ENCODE measurements at regions not wholly inside any gene's neighbourhood (a gene's known extent, or its start where the extent isn't known, plus 50 kb on each side); places are given as distances from the start of the nearest gene placed in this dataset.

GRCh38 chr10:24153537-24153936, 55.4 kb upstream of the KIAA1217 start:
- WGBS, 2 experiments (ENCODE audit: extremely low coverage in 1 of 2, insufficient coverage in 1 of 2, insufficient read length in 1 of 2, insufficient replicate concordance in 2 of 2, low coverage in 1 of 2, low lambda C conversion rate in 2 of 2, missing lambda C conversion rate in 1 of 2): 92% methylated on average over 3 of the region's 3 CpGs; no CpG with 5 or more reads in 1 of the 2 experiments
- H3K27me3 ChIP-seq (replicated peaks in 1 of 4; ENCODE audit: control insufficient read depth in 3 of 4, extremely low read depth in 1 of 4, insufficient read depth in 3 of 4, low read length in 3 of 4): no peaks in the 10 kb centered on the region
- H4K8ac ChIP-seq (ENCODE audit: extremely low read depth, insufficient read depth, low read length): no peak overlapping the region
- CTCF ChIA-PET (ENCODE audit: partially characterized antibody): interaction anchor here (1.1 kb wide), 1 partner anchor 166 kb away, joined by 4 read pairs; no protein-coding TSS in a partner anchor
- H3K4ac ChIP-seq (replicated peaks; ENCODE audit: insufficient read length, low read depth, low read length): no peak overlapping the region
- H4K5ac ChIP-seq (ENCODE audit: insufficient read length, low read depth, low read length): no peak overlapping the region
- no peak overlapping the region for H2AK5ac ChIP-seq (ENCODE audit: low read depth, low read length)
- DNase-seq (ENCODE audit: low read depth in 1 of 2, low spot score in 2 of 2): no peak
- no peaks in the 10 kb centered on the region for H3K79me1 ChIP-seq (ENCODE audit: low read depth, low read length)
- no peak overlapping the region for H3K4me3 ChIP-seq (ENCODE audit: extremely low read depth in 1 of 4, insufficient read depth in 2 of 4, low read depth in 3 of 4, low read length in 4 of 4)
- H3K4me2 ChIP-seq (ENCODE audit: insufficient read depth in 1 of 2, low read depth in 2 of 2, low read length in 2 of 2): no peak overlapping the region
- H3K27ac ChIP-seq (ENCODE audit: low read depth, low read length): no peak overlapping the region
- H3K23ac ChIP-seq (ENCODE audit: insufficient read length): no peak overlapping the region
- H2BK12ac ChIP-seq (ENCODE audit: low read depth, low read length): no peak overlapping the region
- peaks cover 0 to 3% (median 0%) of the 10 kb centered on the region in 4 experiments; a peak in 1 of 7 replicates for H3K4me1 ChIP-seq (replicated peaks in 1 of 4; ENCODE audit: control insufficient read depth in 3 of 4, insufficient read depth in 4 of 4, low read length in 3 of 4)
- no peak overlapping the region for H2BK5ac ChIP-seq (ENCODE audit: low read depth, low read length)
- no peak overlapping the region for H2AFZ ChIP-seq (ENCODE audit: low read length)
- POLR2A ChIA-PET (ENCODE audit: partially characterized antibody): no interaction called here
- H4K91ac ChIP-seq (replicated peaks; ENCODE audit: insufficient read length, low read length): no peak overlapping the region
- no peaks in the 10 kb centered on the region for H3K9me3 ChIP-seq (ENCODE audit: insufficient read depth in 2 of 2, low read depth in 1 of 2, low read length in 1 of 2)
- H3K14ac ChIP-seq (ENCODE audit: insufficient read length): no peak overlapping the region
- no peak overlapping the region for H2BK15ac ChIP-seq (ENCODE audit: low read length)
- no peak for TF ChIP-seq SAP30 (IDR thresholded peaks at IDR 0.05; ENCODE audit: insufficient read depth, insufficient replicate concordance, low read length)
- no peak for TF ChIP-seq RAD21 (IDR thresholded peaks at IDR 0.05 in 1 of 2, conservative IDR thresholded peaks at IDR 0.05 in 1 of 2; ENCODE audit: low read depth in 2 of 2, low read length in 2 of 2)
- TF ChIP-seq EP300 (IDR thresholded peaks at IDR 0.05; ENCODE audit: borderline replicate concordance in 1 of 2, low read depth in 2 of 2, low read length in 2 of 2): no peak
- TF ChIP-seq RNF2 (IDR thresholded peaks at IDR 0.05; ENCODE audit: borderline replicate concordance, low read depth, low read length, missing control alignments, poor library complexity, severe bottlenecking): no peak
- TF ChIP-seq CHD1 (IDR thresholded peaks at IDR 0.05; ENCODE audit: low read depth, low read length): no peak
- TF ChIP-seq RXRA (IDR thresholded peaks at IDR 0.05; ENCODE audit: insufficient read depth, low read depth, low read length): no peak
- no peak for TF ChIP-seq ATF2 (IDR thresholded peaks at IDR 0.05; ENCODE audit: low read length)
- TF ChIP-seq POLR2AphosphoS5 (IDR thresholded peaks at IDR 0.05; ENCODE audit: low read depth, low read length): no peak
- no peak overlapping the region for H2BK20ac ChIP-seq (ENCODE audit: low read length)
- H4K20me1 ChIP-seq (replicated peaks in 1 of 2; ENCODE audit: control insufficient read depth in 1 of 2, insufficient read depth in 2 of 2, low read length in 2 of 2): no peaks in the 10 kb centered on the region
- no peaks in the 10 kb centered on the region for H3K79me2 ChIP-seq (ENCODE audit: control insufficient read depth in 1 of 2, insufficient read depth in 2 of 2, low read length in 2 of 2)
- no peak overlapping the region for H3K18ac ChIP-seq (ENCODE audit: extremely low read depth, low read length)
- no peak overlapping the region for H3K56ac ChIP-seq (replicated peaks; ENCODE audit: insufficient read length, low read depth, low read length)
- no peak for FAIRE-seq
- no peak overlapping the region for H3K9ac ChIP-seq (replicated peaks in 1 of 4; ENCODE audit: extremely low read depth in 1 of 4, low read depth in 3 of 4, low read length in 3 of 4)
- H3K23me2 ChIP-seq (ENCODE audit: low read depth, low read length): no peaks in the 10 kb centered on the region
- H2BK120ac ChIP-seq (replicated peaks; ENCODE audit: low read depth, low read length): no peak overlapping the region
- H3K36me3 ChIP-seq (ENCODE audit: control insufficient read depth in 2 of 4, insufficient read depth in 4 of 4, low read length in 3 of 4): no peaks in the 10 kb centered on the region
